ENCODE measurements at regions not wholly inside any gene's neighbourhood (a gene's known extent, or its start where the extent isn't known, plus 50 kb on each side); places are given as distances from the start of the nearest gene placed in this dataset.

DNA sequence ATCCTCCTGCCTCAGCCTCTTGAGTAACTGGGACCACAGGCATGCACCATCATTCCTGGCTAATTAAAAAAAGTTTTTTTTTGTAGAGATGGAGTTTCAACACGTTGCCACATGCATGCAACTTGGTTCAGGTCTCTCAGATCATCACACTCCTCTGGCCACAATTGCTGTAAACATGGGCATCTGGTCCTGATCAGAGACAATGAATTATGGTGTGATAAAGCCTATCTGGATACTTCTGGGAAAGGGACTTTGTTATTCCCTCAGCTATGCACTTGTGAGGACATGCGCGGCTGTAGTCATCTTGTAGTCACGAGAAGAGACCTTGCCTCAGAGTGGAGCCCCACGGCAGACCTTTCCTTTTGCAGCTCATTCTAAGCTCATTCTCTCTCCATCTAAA lies 210.9 kb upstream of the ZFP64 start:
- TF ChIP-seq, protein P1, sequence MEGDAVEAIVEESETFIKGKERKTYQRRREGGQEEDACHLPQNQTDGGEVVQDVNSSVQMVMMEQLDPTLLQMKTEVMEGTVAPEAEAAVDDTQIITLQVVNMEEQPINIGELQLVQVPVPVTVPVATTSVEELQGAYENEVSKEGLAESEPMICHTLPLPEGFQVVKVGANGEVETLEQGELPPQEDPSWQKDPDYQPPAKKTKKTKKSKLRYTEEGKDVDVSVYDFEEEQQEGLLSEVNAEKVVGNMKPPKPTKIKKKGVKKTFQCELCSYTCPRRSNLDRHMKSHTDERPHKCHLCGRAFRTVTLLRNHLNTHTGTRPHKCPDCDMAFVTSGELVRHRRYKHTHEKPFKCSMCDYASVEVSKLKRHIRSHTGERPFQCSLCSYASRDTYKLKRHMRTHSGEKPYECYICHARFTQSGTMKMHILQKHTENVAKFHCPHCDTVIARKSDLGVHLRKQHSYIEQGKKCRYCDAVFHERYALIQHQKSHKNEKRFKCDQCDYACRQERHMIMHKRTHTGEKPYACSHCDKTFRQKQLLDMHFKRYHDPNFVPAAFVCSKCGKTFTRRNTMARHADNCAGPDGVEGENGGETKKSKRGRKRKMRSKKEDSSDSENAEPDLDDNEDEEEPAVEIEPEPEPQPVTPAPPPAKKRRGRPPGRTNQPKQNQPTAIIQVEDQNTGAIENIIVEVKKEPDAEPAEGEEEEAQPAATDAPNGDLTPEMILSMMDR (IDR thresholded peaks at IDR 0.05; ENCODE audit: insufficient read depth, low read depth, low read length, missing control alignments) = no peak
- DNase-seq (ENCODE audit: low read depth) = no peak

DNA sequence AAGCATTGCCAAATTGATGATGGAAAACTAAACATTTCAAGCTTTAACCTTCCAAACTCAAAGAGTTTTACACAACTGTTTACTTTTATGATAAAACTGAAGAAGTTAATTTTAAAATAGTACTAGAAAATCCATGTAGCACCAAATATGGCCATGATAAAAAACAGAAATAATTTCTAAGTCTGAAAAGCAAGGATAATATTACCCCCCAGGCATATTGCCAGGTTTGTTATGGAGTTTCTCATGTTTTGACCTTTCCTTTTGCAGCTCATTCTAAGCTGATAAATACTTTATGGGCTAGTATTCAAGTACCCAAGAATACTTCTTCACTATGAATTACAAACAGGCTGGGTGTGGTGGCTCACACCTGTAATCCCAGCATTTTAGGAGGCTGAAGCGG lies 209.9 kb upstream of the ZFP64 start:
- no peak for DNase-seq (ENCODE audit: low read depth)
- H3K4me3 ChIP-seq (ENCODE audit: low read length) = no peak overlapping the region
- TF ChIP-seq, protein P1 (IDR thresholded peaks at IDR 0.05; ENCODE audit: insufficient read depth, low read depth, low read length, missing control alignments) = no peak

More for the DNA sequence above, 210.9 kb upstream of the ZFP64 start:
- no peak overlapping the region for H3K4me3 ChIP-seq (ENCODE audit: low read length)

DNA sequence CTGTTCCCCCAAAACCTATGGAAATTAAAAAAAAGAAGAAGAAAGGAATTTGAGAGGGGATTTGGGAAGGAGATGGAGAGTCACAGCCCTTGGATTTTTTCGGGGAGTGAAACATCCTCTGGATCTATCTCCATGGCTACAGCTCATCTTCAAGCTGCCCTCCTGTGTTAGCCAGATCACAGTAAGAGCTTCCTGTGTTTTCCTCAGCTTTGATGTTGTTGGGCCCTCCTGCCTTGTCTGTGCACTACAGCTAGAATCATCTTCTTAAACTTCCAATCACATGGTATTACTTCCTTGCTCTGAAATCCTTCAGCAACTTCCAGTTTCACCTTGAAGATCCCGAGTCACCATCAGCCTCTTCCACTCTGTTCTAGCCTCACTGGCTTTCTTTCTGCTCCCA lies 207.8 kb upstream of the ZFP64 start:
- no peak overlapping the region for H3K4me3 ChIP-seq (ENCODE audit: low read length)
- TF ChIP-seq, protein P1 (IDR thresholded peaks at IDR 0.05; ENCODE audit: insufficient read depth, low read depth, low read length, missing control alignments) = no peak
- no peak for DNase-seq (ENCODE audit: low read depth)

DNA sequence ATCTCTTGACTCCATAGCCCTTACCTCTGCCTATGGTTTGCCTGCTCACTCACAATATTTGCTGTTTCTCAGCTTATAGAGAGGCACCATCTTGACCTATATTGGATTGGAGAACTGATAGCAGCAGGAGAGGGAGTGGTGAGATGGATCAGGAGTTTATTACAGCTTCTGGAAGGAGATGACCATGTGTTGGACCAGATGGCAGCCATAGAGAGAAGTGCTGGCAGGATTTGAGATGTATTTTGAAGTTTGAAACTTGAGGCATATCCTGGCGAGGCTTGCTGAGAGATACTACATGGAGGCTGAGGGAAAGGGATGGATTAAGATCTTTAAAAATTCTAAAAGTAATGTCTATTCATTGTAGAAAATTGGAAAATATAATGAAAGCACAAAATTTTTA lies 198.0 kb upstream of the ZFP64 start:
- TF ChIP-seq, protein P1 (IDR thresholded peaks at IDR 0.05; ENCODE audit: insufficient read depth, low read depth, low read length, missing control alignments) = no peak

DNA sequence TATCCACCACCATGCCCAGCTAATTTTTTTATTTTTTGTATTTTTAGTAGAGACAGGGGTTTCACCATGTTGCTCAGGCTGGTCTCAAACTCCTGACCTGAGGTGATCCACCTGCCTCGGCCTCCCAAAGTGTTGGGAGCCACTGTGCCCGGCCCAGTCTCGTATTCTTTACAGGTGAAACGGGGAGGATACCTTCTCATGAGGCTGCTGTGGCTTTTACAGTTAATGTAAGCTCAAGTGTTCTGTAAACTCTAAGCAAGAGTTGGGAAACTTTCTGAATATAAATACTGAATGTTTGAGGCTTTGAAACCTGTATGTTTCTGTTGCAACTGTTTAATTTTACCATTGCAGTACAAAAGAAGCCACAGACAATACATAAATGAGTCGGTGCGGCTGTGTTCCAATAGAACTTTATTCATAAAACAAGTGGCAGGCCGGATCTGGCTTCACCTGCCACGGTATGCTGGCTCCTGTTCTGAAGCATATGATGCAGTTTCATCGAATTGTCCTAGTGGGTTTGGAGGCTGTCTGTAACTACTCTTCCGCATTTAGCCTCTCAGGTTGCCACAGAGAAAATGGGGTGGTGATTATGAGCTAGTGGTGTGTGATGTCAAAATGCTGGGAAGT lies 192.5 kb upstream of the ZFP64 start:
- no peak for DNase-seq (ENCODE audit: low read depth)
- TF ChIP-seq, protein P1 (IDR thresholded peaks at IDR 0.05; ENCODE audit: insufficient read depth, low read depth, low read length, missing control alignments) = no peak
- no peak overlapping the region for H3K4me3 ChIP-seq (ENCODE audit: low read length)

More for the DNA sequence above, 198.0 kb upstream of the ZFP64 start:
- H3K4me3 ChIP-seq (ENCODE audit: low read length) = no peak overlapping the region
- DNase-seq (ENCODE audit: low read depth) = no peak

DNA sequence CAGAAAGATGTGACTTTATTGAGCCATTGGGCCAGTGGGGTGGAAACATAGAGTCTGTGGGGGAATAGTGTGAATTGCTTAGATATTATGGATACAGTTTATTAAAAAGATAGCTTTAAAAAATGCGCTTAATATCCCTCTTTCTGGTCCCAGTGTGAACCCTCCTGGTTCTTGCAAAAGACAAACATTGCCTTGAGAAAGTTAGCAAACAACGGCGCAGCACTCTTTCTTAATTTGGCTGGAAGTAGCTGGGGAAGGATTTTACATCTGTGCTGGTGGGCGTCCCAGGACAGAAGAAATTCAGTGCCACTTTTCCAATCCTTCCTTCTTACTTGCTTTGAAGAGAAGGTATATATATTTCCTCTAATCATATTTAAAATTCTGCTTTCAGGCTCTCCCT lies 191.4 kb upstream of the ZFP64 start:
- no peak for DNase-seq (ENCODE audit: low read depth)
- TF ChIP-seq, protein P1 (IDR thresholded peaks at IDR 0.05; ENCODE audit: insufficient read depth, low read depth, low read length, missing control alignments) = no peak
- H3K4me3 ChIP-seq (ENCODE audit: low read length) = no peak overlapping the region

DNA sequence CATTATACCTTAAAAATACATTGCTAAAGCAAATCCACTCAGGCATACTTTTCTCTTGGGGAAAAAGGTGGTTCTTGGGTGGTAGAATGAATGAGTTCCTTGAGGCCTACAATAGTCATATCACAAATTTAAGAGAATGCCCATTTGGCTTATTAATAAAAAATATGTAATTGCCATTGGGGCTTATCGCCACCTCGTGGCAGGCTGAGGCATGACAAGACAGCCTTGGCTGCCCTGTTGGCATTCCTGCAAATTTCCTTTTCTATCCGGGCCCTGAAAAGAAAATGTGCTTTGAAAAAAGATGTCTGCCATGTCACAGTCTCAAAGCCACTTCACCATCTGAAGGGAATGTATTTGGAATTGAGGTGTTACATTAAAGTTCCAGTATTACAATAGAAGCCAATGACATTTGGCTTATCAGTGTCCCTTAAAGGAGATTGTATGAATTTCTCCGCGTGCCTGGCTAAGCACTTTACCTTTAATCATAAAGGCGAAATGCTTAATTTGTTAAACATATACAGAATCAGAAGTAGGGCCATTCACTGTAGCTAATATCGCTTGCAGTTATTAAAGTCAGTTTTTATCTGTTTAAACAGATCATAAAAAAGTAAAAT lies 188.3 kb upstream of the ZFP64 start:
- DNase-seq (ENCODE audit: low read depth) = peak; percentile 36
- TF ChIP-seq, protein P1 (IDR thresholded peaks at IDR 0.05; ENCODE audit: insufficient read depth, low read depth, low read length, missing control alignments) = peak; percentile 96
- no peak overlapping the region for H3K4me3 ChIP-seq (ENCODE audit: low read length)

Measured in epithelial cell of esophagus (primary cell).